Transverse colon (tissue), 4 donors: ENCODE measurements at regions not wholly inside any gene's neighbourhood (a gene's known extent, or its start where the extent isn't known, plus 50 kb on each side); places are given as distances from the start of the nearest gene placed in this dataset.

ENCODE experiments used
- DNase-seq: peaks from one replicate; pipeline ENCODE4 v3.0.0-alpha.2; 2019
- H3K27ac ChIP-seq, 4 donors: fragments of 200-600 bp; sonication (generic); 2 replicates each; pipeline ENCODE4 v1.5.1; 2016 to 2018; ENCODE audit warnings: inconsistent platforms in 4 of 4
- H3K27me3 ChIP-seq: fragments of 200-600 bp; sonication (generic); 2 replicates; pipeline ENCODE4 v1.5.1; 2017; ENCODE audit warnings: inconsistent platforms
- H3K36me3 ChIP-seq, 4 donors: fragments of 200-600 bp; sonication (generic); 2 replicates each; pipeline ENCODE4 v1.5.1; 2017 to 2019; ENCODE audit warnings: inconsistent platforms in 4 of 4
- H3K4me1 ChIP-seq, 4 donors: fragments of 200-600 bp; sonication (generic); 2 replicates each; pipeline ENCODE4 v1.5.1; 2017 to 2020; ENCODE audit warnings: inconsistent platforms in 4 of 4
- H3K4me3 ChIP-seq, 4 donors: fragments of 200-600 bp; sonication (generic); 1 replicate in 1 of 4; 2 replicates in 3 of 4; pipeline versions ENCODE4 v1.5.1 to v1.6.1; 2017 to 2019; ENCODE audit warnings: inconsistent platforms in 4 of 4
- H3K9me3 ChIP-seq, 2 donors: fragments of 200-600 bp; sonication (generic); 2 replicates each; pipeline ENCODE4 v1.5.1; 2017 to 2019; ENCODE audit warnings: inconsistent platforms in 2 of 2
- EP300 ChIP-seq: sonication (generic); formaldehyde crosslinking; IDR thresholded peaks from one replicate; pipeline ENCODE4 v1.6.1; 2017; ENCODE audit warnings: antibody characterized with exemption, low read depth
- POLR2A ChIP-seq: fragments of 450-650 bp; IDR thresholded peaks from one replicate; pipeline ENCODE4 v1.6.1; 2016; ENCODE audit warnings: antibody characterized with exemption, mild to moderate bottlenecking, moderate library complexity
- POLR2AphosphoS5 ChIP-seq, 3 donors: sonication (generic); formaldehyde crosslinking; IDR thresholded peaks; one replicate each; pipeline ENCODE4 v1.6.1; 2016; ENCODE audit warnings: antibody characterized with exemption in 3 of 3
- WGBS, 2 donors: methylation state at CpG; one replicate each; pipeline ENCODE4 v1.1.5; 2018; ENCODE audit warnings: low coverage in 1 of 2; 5-methylcytosine and 5-hydroxymethylcytosine counted together
- in situ Hi-C, 4 donors: fragments of 200-750 bp; cut with MboI; loops; one replicate each; pipeline versions ENCODE4 v1.15.0 to v1.15.1; 2017; ENCODE audit warnings: low sequenced_read_pairs in 3 of 4, low pct_ligation_motif_present in 1 of 4, low pct_unique_long_range_greater_than_20kb in 1 of 4
- intact Hi-C: fragments of 100-400 bp; cut with DNase I; formaldehyde crosslinking; loops from one replicate; pipeline ENCODE4 v1.15.1; 2023; ENCODE audit warnings: low total_unique reads
- TF ChIP-seq, protein P1 (sequence below), 5 experiments: fragments of 200-600 bp in 3 of 5; fragments of 450-650 bp in 2 of 5; sonication (generic) in 3 of 5; IDR thresholded peaks; 1 replicate in 2 of 5; 2 replicates in 3 of 5; pipeline ENCODE4 v1.5.1; 2016 to 2017; ENCODE audit warnings: antibody characterized with exemption in 5 of 5, inconsistent platforms in 3 of 5, mild to moderate bottlenecking in 2 of 5, moderate library complexity in 1 of 5

DNA sequence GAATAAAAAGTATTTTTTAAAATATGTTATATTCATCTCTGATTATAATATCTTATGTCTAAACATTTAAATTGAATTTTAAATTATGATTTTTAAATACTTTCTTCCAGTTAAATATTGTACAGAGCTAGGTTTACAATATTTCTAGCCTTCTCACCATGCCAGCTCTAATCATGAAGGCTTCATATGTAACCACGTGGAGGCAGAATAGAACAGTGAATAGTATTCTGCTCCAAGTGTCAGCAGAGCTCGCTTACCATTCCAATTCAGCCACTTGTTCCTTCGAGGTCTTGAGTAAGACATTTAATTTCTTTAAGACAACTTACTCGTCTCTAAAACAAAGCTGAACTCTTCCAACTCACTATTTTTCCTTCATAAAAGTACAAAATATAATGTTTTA is 871.8 kb downstream of the SUCLG1 start:
- H3K27me3 ChIP-seq, result no peaks in the 10 kb centered on the region
- no peak for DNase-seq
- in situ Hi-C loops (no loop called here), intact Hi-C loops (no loop called here)
- H3K27ac ChIP-seq, result no peak overlapping the region
- H3K9me3 ChIP-seq, result no peaks in the 10 kb centered on the region
- no peaks in the 10 kb centered on the region for H3K36me3 ChIP-seq
- no peak for TF ChIP-seq POLR2AphosphoS5 (IDR thresholded peaks at IDR 0.05)
- no peak for TF ChIP-seq EP300
- TF ChIP-seq POLR2A, result no peak
- TF ChIP-seq, protein P1, sequence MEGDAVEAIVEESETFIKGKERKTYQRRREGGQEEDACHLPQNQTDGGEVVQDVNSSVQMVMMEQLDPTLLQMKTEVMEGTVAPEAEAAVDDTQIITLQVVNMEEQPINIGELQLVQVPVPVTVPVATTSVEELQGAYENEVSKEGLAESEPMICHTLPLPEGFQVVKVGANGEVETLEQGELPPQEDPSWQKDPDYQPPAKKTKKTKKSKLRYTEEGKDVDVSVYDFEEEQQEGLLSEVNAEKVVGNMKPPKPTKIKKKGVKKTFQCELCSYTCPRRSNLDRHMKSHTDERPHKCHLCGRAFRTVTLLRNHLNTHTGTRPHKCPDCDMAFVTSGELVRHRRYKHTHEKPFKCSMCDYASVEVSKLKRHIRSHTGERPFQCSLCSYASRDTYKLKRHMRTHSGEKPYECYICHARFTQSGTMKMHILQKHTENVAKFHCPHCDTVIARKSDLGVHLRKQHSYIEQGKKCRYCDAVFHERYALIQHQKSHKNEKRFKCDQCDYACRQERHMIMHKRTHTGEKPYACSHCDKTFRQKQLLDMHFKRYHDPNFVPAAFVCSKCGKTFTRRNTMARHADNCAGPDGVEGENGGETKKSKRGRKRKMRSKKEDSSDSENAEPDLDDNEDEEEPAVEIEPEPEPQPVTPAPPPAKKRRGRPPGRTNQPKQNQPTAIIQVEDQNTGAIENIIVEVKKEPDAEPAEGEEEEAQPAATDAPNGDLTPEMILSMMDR (IDR thresholded peaks at IDR 0.05), result no peak
- WGBS, 2 donors, result 68% methylated on average over 4 of the region's 4 CpGs
- H3K4me3 ChIP-seq, result no peak overlapping the region
- no peaks in the 10 kb centered on the region for H3K4me1 ChIP-seq

DNA sequence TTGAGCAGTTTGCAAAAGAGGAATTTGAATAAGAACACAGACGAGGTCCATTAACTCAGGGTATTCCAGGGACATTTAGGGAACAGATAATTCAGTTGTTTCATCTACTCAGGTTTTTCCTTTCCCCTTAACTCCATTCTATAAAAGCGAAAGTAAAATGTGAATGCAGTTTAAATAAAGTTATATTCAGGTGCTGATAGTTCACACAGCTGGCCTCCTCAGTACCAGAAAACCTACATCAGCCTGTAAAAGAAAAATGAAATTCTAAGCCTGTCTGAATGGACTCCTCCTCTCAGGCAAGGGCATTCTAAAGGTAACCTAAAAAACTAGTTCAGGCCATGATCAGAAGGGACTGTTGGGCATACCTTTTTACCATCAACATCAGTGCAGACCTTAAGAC is 873.8 kb downstream of the SUCLG1 start:
- Histone ChIP-seq H3K36me3 (no peaks in the 10 kb centered on the region), H3K4me1 (no peaks in the 10 kb centered on the region), H3K9me3 (no peaks in the 10 kb centered on the region), H3K4me3 (no peak overlapping the region), H3K27me3 (no peaks in the 10 kb centered on the region), H3K27ac (no peak overlapping the region)
- WGBS, 2 donors, result 76 to 91% methylated on average over 2 of the region's 2 CpGs
- no peak for TF ChIP-seq POLR2A
- no peak for TF ChIP-seq EP300
- TF ChIP-seq POLR2AphosphoS5 (IDR thresholded peaks at IDR 0.05), result no peak
- in situ Hi-C loops, result no loop called here
- intact Hi-C loops, result no loop called here
- DNase-seq, result no peak

DNA sequence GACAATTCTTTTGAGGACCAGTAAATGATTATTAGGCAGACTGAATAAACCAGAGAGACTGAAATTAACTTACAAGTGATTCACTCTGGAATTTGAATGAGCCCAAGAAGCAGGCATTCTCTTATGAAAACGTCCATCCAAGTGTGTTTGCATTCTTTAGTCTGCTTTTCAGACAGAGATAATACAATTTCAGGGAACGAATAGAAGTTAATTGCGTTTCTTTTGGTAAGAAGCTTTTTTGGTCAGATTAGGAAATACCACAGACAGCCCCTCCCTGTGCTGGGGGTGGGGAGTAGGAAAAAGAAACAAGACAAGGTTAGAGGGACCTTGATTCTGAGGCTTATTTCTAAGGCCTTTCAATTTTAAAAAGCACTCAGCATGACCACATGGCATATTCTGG is 874.4 kb downstream of the SUCLG1 start:
- H3K4me3 ChIP-seq, result no peak overlapping the region
- WGBS, 2 donors, result 52 to 63% methylated on average over 3 of the region's 3 CpGs
- TF ChIP-seq, protein P1 (IDR thresholded peaks at IDR 0.05), result no peak
- H3K4me1 ChIP-seq, result no peaks in the 10 kb centered on the region
- H3K36me3 ChIP-seq, result no peaks in the 10 kb centered on the region
- in situ Hi-C loops, result no loop called here
- no peak overlapping the region for H3K27ac ChIP-seq
- no peaks in the 10 kb centered on the region for H3K27me3 ChIP-seq
- no peaks in the 10 kb centered on the region for H3K9me3 ChIP-seq
- no peak for DNase-seq
- intact Hi-C loops, result no loop called here

DNA sequence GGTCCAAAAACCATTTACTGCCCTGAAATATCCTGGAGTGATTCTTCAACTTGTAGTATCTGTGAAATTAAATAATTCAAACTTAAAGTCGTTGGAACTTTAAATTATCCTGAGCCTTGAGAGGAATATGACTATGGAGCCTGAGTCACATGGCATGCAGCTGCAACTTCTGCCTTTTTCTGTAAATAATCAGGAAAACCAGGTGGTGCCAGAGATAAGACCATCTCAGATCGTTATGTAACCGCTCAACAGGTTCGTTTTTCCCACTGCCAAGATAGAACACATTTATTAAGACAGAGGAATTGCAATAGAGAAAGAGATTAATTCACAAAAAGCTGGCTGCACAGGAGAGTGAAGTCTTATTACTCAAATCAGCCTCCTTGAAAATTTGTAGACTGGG is 876.5 kb downstream of the SUCLG1 start:
- TF ChIP-seq, protein P1 (IDR thresholded peaks at IDR 0.05), result no peak
- TF ChIP-seq EP300 (no peak), POLR2AphosphoS5 (IDR thresholded peaks at IDR 0.05) (no peak), POLR2A (no peak)
- no peaks in the 10 kb centered on the region for H3K4me1 ChIP-seq
- 45 to 59% methylated on average over 4 of the region's 4 CpGs for WGBS, 2 donors

DNA sequence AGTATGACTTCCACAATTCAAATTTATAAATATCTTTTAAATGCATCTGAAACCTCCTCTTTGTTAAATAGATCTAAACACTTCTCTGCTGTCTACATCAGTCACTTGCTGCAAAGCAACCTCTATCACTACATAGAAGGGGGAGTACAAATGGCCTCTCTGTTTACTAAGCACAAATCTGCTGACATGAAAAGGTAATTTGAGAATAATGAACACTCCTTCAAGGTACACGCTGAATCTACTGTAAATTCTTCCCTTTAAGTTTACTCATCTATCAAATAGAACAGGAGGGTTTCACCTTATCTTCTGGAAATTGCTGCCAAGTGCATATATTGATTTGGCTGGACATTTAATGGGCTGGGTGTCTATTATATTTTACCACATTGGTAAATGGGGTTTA is 879.6 kb downstream of the SUCLG1 start:
- no peak overlapping the region for H3K4me3 ChIP-seq
- DNase-seq, result no peak
- no peaks in the 10 kb centered on the region for H3K4me1 ChIP-seq
- intact Hi-C loops (no loop called here), in situ Hi-C loops (no loop called here)
- WGBS, 2 donors, result 29 to 40% methylated on average over 1 of the region's 1 CpG
- H3K9me3 ChIP-seq, result no peaks in the 10 kb centered on the region
- no peaks in the 10 kb centered on the region for H3K36me3 ChIP-seq
- no peak overlapping the region for H3K27ac ChIP-seq
- no peaks in the 10 kb centered on the region for H3K27me3 ChIP-seq
- TF ChIP-seq POLR2AphosphoS5 (IDR thresholded peaks at IDR 0.05) (no peak), EP300 (no peak), POLR2A (no peak)
- TF ChIP-seq, protein P1 (IDR thresholded peaks at IDR 0.05), result no peak

More for the DNA sequence above, 876.5 kb downstream of the SUCLG1 start:
- H3K27me3 ChIP-seq, result no peaks in the 10 kb centered on the region
- H3K36me3 ChIP-seq, result no peaks in the 10 kb centered on the region
- no peak overlapping the region for H3K27ac ChIP-seq
- in situ Hi-C loops (no loop called here), intact Hi-C loops (no loop called here)
- no peak overlapping the region for H3K4me3 ChIP-seq
- no peaks in the 10 kb centered on the region for H3K9me3 ChIP-seq
- DNase-seq, result no peak
